HG02970 (cell line): ENCODE measurements at regions not wholly inside any gene's neighbourhood (a gene's known extent, or its start where the extent isn't known, plus 50 kb on each side); places are given as distances from the start of the nearest gene placed in this dataset.
"Not testable (repeated sequence)": the region's sequence is repeated elsewhere in the genome, so short reads cannot be mapped to it uniquely, and the experiment has no call there.

Experiments
- ATAC-seq: cut with Tn5 transposase; IDR thresholded peaks from one replicate; pipeline ENCODE4 v1.9.1; 2021; ENCODE audit warnings: mild to moderate bottlenecking, moderate library complexity, moderate number of reproducible peaks; ENCODE audit not compliant: unreplicated experiment, low FRiP score

DNA sequence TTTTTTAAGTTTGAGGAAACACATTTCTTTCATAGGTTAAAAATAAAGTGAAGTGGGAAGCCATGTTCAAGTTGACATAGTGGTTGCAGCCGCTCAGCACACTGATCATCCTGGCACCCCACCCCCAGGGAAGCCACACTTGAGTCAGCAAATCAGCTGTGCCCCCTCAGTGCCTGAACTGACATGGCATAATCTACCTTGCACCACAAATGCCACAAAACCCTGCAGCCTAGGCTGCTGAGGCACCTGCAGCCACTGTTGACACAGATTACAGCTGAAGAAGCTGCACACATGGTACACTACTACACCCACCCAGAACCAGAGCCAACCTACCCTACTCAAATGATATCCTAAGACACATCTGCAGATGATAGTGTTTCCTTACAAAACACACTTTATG is 77.5 kb upstream of the RIMS1 start:
- ATAC-seq = no peak

DNA sequence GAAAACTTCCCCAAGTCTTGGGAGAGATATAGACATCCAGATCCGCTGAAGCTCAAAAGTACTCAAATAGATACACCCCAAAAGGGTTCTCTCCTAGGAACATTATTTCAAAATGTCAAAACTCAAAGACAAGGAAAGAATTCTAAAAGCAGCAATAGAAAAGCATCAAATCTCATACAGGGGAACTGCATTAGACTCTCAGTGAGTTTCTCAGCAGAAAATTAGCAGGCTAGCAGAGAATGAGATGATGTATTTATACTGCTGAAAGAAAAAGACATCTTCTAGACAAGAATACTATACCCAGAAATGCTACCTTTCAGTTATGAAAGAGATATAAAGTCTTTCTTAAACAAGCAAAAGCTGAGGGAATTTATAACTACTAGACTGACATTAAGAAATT is 75.5 kb upstream of the RIMS1 start:
- ATAC-seq = no peak

DNA sequence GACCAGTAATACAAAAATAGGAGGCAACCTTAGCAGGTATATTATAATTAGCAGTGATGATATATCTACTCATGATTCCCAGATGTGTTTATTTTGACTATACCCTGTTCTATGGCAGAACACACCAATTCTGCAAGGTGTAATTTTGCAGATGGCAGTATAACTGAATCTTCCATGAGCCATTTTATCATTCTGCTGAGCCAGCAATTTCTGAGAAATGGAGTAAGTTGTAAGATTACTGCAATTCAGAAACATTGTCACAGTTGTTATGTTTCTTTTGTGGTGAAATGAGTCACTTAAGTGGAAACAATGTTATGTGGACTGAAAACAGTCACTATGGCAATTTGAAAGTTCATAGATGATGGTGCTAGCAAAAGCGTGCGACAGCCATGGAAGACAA is 63.7 kb upstream of the RIMS1 start:
- ATAC-seq = no peak

DNA sequence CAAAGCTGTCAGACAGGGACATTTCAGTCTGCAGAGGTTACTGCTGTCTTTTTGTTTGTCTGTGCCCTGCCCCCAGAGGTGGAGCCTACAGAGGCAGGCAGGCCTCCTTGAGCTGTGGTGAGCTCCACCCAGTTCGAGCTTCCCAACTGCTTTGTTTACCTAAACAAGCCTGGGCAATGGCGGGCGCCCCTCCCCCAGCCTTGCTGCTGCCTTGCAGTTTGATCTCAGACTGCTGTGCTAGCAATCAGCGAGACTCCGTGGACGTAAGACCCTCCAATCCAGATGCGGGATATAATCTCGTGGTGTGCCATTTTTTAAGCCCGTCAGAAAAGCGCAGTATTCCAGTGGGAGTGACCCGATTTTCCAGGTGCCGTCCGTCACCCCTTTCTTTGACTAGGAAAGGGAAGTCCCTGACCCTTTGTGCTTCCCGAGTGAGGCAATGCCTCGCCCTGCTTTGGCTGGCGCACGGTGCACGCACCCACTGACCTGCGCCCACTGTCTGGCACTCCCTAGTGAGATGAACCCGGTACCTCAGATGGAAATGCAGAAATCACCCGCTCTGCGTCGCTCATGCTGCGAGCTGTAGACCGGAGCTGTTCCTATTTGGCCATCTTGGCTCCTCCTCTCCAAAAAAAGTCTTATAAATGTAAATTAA is 54.1 kb upstream of the RIMS1 start:
- ATAC-seq = not testable (repeated sequence)
